GM21515 (cell line): ENCODE measurements at regions not wholly inside any gene's neighbourhood (a gene's known extent, or its start where the extent isn't known, plus 50 kb on each side); places are given as distances from the start of the nearest gene placed in this dataset.
"Not testable (repeated sequence)": the region's sequence is repeated elsewhere in the genome, so short reads cannot be mapped to it uniquely, and the experiment has no call there.

Experiments
- ATAC-seq: cut with Tn5 transposase; IDR thresholded peaks from one replicate; pipeline ENCODE4 v1.9.1; 2021; ENCODE audit not compliant: unreplicated experiment

DNA sequence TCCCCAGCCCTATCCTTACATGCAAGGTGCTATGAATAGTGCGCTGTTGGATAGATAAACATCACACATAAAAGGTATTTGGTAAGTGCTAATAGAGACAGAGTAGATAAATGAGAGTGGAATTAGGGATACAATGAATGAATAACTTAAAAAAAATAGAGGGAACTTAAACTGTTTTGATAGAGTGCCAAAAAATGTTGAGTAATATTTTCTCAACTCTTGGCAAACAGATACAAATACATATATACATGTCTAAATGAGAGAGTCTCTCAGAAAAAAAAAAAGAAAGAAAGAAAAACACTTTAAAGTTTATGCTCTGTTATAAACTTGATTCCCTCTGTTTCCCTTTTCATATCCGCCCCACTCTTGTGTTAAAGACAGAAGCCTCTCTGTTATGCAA, 667.4 kb downstream of the ROBO2 start:
- ATAC-seq = no peak

DNA sequence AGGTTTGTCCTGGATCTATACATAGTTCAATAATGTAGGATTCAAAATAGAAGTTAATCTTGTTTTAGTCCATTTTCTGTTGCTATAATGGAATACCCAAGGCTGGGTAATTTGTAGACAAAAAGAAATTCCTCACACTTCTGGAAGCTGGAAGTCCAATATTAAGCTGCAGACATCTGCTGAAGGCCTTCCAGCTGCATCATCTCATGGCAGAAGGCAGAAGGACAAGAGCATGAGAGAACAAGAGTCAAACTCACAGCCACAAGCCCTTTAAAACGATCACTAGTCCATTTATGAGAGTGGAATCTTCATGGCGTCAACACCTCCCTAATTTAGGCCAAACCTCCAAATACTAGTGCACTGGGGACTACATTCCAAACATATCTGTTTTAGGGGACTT, 669.3 kb downstream of the ROBO2 start:
- ATAC-seq = no peak

DNA sequence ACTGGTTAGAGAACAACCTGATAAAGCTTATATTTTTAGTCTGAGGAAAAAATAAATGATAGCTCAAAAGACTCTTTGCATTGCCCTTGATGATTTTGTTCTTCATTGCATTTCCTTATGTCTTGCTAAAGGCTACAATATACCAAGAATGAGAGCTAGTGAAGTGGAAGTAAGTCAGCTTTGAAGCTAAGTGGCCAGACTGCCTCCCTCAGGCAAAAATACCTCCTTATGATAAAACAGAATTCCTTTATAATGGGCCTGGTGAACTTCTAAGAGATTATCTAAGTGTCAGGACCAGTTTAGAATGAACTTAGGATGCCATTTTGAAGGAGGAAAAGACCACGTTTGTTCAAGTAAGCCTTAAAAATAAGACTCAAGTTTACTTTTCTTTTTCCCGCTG, 678.4 kb downstream of the ROBO2 start:
- ATAC-seq = no peak

DNA sequence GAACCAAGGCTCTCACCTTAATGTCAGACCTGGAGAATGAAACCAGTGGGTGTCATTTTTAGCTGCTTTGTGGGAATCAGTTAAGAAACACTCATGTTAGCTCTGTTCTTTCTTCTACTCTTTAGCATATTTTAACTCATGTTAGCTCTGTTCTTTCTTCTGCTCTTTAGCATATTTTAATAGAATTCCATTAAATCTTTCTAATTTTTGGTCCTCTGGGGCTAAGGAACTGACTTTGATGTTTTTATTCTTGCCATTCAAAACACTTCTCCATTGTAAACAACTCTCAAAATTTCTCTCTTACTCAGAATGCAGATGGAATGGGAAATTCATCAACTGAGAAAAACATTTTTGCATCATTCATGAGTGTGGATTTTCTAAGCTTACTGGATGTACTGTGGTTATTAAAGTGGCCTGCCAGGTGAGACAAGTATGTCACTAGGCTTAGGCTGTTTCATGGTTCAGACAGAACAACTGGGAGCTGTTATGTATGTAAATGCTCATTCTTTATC, 680.6 kb downstream of the ROBO2 start:
- ATAC-seq = no peak

DNA sequence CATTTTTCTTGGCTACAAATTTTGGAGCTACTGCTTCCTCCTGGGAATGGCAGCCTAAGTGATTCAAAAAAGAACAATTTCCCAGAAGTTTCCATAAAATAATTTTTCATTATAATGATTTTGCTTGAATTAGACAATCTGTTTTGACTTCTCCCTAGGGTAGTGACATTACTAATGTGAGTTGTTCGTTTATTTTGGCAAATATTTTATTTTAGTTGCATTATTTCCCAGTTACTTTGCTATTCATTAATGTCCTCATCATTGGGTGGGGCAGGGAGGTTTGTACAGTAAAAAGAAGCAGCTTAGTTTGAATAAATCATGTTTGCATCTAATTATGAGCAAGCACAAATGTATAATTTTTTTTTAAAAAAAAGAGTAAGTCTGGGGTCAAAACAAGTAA, 686.6 kb downstream of the ROBO2 start:
- no peak for ATAC-seq

DNA sequence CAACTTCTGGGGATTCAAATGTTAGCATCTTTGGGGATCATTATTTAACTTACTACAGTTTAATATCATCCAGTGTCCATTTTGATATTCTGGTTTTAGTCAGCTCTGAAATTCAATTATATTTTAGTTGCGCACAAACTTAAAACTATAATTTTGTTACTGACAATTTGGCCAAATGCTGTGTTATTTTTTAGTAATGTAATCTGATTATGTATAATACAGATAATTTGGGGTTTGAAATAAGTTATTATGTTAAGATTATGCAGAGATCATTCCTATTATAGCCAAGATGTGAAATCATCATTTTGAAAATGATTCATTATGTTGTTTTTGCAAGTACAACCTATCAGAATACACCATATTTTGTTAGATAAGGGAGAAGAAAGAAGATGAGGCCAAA, 706.1 kb downstream of the ROBO2 start:
- ATAC-seq = no peak

DNA sequence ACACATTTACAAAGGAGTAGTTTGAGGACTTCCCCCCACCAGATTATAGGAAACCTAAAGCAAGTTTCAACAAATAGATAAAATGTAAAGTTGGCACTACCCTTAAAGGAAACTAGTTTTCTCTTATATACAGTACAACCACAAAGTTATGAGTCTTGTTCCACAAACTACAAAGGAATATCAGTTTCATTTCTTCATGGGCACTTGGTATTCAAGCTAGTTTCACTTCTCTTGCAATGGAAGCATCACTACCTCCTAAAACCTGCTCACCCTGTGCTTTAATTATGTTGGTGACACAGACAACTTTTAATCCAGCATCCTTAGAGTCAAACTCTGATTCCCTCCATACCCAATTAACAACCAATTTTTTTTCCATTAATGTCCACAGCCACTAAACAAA, 707.0 kb downstream of the ROBO2 start:
- ATAC-seq = no peak

DNA sequence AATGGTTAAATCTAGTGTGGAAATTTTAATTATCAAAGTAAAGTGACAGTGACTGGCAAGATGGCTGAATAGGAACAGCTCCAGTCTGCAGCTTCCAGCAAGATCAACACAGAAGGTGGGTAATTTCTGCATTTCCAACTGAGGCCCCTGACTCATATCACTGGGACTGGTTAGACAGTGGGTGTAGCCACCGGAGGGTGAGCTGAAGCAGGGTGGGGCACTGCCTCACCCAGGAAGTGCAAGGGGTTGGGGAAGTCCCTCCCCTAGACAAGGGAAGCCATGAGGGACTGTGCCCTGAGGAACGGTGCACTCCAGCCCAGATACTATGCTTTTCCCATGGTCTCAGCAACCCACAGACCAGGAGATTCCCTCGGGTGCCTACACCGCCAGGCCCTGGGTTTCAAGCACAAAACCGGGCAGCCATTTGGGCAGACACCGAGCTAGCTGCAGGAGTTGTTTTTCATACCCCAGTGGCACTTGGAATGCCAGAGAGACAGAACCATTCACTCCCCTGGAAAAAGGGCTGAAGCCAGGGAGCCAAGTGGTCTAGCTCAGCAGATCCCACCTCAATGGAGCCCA, 716.6 kb downstream of the ROBO2 start:
- not testable (repeated sequence) for ATAC-seq

DNA sequence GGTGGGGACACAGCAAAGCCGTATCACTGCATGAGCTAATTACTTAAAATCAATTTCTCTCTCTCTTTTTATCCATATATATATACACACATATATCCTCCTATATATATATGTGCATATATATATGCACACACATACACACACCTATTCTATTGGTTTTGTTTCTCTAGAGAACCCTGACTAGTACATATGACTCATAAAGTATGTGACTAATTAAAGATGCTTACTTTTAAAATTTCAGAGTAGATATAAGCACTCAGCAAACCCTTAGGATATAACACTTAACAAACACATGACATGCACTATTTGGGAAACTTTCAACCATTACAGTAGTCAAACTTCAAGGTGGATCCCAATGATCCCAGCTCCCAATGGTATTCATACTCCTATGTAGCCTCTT, 732.6 kb downstream of the ROBO2 start:
- no peak for ATAC-seq

DNA sequence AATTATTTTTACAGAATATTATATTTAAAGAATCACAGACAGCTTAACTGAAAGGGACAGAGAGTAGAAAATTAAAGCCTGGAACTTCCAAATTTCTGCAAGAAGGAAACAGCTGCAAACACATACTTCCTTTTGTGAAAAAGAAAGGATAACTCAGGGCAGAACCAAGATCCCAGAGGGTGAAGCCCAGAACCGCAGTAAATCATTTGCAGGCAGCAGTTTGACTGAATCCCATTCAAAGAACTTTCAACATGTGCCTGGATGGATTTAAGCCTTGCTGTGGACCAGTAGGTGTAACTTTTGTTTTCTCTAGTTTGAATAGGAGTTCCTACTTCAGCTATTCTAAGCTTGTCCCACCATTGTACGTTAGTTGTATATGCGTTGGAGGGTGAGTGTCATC, 733.2 kb downstream of the ROBO2 start:
- ATAC-seq = no peak

DNA sequence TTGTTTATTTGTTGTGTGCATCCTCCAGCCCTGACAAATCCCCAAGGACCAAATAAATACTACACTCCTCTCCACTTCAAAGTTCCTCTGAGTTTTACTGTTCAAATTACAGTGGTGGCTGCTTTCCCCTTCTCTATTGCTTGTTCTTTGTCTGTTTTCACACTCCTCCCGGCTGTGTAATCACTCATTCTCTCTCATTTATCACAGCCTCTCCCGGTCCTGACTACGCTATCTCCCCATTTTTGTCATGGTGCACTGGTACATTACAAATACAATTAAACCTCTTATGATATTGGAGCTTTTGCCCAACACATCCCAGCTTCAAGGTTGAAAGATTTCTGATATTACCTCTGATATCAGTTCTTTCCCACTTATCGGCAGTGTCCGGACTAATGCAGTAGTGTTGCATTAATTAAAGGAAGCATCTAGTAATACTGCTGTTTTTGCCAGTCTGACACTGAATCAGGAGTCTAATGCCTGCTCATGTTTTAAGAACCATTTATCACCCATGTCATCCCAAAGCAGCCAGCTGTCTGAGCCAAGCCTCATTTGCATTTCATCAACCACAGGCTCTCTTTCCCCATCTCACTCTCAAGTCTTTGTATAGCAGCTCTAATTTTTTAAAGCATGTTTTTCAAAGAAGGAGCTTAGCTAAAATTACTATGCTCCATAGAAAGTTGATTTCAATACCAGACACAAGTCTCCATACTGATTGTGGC, 740.5 kb downstream of the ROBO2 start:
- ATAC-seq = no peak

DNA sequence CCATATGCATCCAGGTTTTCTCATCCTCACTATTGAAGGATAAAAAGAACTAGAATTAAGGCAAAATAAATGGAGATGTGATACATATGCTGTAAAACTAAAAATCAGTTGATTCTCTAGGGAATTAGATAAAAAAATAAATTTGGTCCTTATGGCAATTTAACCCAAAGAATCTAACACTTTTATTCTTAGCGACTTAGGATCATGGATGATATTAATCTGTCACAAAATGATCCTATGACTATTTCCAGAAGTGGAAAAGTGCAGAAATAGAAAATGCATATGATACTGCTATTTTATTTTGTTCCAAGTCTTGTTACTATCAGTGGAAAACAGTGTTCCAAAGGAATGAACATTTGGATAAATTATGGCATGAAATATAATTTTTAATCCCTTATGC, 746.3 kb downstream of the ROBO2 start:
- no peak for ATAC-seq

DNA sequence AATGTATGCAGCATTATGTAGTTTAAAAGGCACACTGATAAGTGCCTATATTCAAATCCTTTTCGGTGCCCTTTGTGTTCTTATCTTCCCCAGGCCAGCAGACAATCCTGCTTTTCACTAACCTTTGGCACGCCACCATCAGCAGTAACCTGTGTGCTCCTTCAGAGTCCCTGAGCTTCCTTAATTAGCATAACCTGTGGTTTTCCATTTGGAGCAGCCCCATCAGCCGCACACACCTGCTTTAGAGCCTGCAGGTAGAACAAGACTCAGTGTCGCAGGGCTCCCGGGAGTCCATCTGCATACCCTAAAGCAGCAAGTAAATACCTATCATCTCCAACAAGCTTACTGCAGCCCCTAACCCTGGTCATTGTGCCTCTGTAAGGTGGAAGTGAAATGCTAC, 755.1 kb downstream of the ROBO2 start:
- no peak for ATAC-seq

DNA sequence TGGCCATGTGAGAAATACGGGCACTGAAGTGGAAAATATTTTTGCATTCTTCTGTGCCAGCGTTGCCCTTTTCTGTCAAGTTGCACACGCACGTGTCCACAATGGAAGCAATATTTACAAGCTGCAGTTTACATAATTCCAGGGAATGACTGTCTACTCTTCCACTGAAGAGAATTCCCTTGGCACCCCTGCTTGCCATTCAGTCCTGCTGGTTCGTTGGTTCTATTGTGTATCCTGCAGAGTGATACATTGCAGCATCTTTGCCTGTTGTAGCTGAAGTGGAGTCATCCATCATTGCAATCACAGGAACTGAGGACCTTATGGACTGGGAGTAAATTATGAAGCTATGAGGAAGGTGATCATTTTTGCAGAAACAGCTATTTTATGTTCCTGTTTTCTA, 759.4 kb downstream of the ROBO2 start:
- ATAC-seq = no peak

DNA sequence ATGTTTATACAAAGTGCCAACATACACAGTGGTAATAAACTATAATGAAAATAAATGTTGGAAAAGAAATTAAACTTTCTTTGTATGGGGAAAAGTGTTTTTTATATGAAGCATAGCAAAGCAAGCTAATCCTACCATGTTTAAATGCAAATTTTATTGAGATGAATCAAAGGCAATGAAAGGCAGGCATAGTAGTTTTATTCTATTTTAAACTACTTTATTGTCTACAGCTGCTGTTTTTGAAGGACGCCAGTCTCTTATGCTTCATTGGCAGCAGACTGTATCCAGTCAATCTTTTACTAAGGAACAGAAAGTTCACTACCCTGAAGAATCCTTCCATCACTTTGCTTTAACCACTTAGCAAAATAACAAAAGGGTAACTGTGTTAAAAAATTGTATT, 761.0 kb downstream of the ROBO2 start:
- ATAC-seq = no peak

DNA sequence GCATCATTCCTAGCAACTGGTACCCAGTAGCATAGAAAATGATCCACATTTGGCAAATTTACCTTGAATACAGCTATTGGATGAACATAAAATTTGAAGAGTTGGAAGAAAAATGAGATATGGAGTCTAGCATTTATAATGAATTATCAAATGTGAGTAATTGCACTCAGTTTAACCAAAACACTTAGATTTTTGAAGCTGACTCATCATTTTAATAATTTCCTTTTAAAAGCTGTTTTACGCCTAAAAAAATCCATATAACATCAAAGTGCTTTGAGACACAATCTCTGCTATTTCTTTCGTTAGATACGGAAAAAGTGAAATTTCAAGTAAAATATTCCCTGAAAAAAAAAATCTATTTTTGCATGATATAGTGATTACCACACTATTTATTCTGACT, 767.4 kb downstream of the ROBO2 start:
- ATAC-seq = no peak

DNA sequence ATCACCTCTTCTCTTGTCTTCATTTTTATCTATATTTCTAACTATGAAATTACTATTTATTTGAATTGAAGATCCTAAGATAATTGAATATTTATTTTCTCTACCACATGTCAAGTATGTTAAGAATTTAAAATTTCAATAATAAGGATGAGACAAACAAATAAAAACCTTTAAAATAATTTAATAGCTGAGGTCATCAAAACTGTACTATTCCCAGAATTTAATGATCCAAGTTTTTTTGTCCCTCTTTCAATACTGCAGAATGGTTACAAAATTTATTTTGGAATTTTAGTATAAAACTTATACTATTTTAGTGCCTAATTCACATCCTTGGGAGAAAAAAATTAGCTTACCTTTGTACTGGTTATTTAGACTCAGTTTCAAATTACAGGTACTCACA, 774.9 kb downstream of the ROBO2 start:
- no peak for ATAC-seq

DNA sequence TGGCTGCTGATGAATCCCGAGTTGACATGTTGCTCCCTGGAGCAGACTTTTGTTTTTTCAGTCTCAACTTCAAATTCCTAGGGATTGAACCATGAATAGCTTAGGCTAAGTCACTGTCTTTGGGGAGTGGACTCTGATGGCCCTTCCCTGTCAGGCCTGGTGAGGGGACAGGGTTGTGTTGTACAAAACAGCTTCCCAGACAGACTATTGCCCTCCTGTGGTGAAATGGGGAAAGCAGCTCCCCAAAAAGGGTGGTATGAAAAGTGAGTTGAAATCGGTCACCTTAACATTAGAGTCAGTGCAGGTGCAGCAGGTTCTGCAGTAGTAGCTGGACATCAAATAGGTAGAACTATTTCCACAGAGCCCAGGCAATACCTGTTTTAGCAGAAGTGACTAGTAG, 775.6 kb downstream of the ROBO2 start:
- ATAC-seq = no peak

DNA sequence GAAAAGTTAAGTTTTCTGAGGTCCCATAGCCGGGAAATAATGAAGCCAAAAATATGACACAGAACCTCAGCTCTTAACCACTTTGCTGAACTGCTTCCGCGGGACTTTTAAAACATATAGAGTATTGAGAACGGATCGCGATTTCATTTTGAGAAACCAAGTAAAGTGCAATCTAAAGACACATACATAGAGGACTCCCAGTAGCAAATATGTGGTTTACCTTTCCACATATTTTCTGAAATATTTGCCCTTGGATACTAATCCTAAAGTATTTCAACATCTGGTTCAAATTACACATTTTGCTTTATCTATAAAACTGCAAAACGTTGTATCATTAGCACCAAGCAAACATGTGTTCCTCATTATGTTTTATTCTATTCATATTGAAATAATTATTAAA, 776.5 kb downstream of the ROBO2 start:
- ATAC-seq = no peak

DNA sequence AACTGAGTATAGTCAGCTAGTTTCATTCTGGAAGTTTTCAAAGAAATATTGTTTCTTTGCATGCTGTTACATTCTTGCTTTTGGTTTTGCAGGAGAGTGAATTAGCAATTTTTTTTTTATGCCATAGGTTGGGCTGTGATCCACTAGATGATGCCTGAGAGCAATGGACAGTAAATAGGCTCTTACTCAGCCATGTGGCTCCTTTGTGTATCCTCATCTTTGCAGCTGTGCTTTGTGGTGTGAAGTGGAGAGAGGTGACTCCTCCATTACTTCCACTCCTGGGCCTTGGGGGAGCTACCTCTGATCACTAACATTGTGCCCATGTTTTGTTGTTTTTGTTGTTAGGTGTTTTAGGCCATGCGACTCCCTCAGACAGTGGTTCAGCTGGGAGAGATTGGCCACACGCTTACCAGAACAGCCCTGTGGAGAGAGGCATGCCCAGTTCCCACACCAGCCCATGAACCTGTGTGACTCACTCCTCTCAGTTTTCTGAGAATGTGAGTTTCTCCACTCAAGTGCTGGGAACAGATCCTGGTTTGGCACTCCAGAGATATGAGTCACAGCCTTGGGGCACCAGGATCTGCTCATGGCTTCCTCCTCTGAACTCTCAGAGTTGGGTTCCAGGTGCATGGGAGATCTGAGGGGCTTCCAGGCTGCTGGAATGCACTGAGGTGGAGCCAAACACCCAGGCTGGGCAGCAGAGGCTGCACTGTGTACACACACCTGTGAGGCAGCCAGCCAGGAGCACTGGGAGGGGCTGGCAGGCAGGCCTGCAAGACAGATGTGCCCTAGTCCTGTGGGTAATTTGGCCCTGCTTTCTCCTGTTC, 785.3 kb downstream of the ROBO2 start:
- no peak for ATAC-seq

DNA sequence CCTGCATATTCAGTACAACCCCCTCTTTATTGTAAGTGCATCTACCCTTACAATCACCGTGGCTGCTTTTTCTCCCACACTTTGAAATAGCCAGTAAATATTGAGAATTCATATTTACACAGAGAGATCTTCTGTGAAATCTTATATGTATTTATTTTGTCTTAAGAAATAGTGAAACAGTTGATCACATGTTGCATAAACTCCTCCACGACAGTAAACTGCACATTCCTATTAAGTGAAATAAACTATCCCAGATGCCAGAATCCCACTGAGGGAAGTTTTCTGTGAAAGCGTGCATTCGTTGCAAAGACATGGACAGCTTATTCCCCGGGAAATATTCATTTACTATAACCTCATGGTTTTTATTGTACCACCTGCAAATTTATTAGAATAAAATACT, 796.0 kb downstream of the ROBO2 start:
- ATAC-seq = no peak

DNA sequence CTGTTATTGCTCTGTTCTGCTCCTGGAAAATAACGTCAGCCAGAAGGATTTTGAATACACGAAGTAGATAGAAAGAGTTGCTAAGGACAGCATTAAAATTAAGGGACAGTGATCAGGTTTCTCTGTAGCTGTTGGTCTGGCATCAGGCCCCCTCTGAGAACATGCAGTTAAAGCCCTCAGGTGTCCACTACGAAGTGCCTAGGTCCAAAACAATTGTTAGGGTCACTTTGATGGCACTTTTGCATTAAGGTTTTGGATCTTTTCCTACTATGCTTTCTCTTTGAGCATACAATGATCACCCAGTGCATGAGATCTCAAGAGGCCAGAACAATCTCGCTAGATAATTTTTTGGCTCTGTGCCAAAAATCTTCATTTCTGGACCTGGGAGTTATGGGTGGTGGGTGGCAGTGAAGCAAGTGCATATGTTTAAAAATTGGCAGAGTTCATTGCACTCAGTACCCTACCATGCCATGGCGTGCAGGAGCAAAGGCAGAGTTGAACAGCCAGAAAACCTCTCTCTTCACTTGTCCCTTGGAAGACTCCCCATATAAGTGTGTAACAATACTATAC, 797.6 kb downstream of the ROBO2 start:
- no peak for ATAC-seq
